ACHN (cell line): ENCODE measurements at regions not wholly inside any gene's neighbourhood (a gene's known extent, or its start where the extent isn't known, plus 50 kb on each side); places are given as distances from the start of the nearest gene placed in this dataset.

Experiments
- DNase-seq: peaks from one replicate; pipeline ENCODE4 v3.0.0-alpha.2; 2015
- in situ Hi-C: cut with HindIII; loops from 2 replicates; pipeline ENCODE4 v1.10.0; 2017; ENCODE audit warnings: low sequenced_read_pairs, low pct_ligation_motif_present, low pct_unique_long_range_greater_than_20kb

DNA sequence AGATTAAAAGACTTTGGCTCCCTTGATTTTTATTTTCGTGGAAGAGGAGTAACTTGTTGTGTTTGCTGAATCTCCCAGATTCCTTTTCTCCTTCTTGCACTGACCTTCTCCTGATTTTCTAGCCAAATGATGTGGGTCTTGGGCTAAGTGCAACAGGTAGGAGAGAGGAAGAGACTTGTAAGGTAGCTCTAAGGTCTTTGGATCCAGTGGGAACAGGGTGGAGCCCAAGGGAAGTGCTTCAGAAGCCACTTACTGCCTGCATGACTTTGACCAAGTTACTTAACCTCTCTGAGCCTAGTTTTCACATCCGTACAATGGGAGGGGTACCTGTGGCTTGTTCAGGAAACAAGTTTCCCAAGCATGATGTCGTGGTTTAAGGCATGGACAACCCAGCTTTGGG, 111.3 kb upstream of the IRX3 start:
- in situ Hi-C loops = no loop called here
- DNase-seq = no peak

DNA sequence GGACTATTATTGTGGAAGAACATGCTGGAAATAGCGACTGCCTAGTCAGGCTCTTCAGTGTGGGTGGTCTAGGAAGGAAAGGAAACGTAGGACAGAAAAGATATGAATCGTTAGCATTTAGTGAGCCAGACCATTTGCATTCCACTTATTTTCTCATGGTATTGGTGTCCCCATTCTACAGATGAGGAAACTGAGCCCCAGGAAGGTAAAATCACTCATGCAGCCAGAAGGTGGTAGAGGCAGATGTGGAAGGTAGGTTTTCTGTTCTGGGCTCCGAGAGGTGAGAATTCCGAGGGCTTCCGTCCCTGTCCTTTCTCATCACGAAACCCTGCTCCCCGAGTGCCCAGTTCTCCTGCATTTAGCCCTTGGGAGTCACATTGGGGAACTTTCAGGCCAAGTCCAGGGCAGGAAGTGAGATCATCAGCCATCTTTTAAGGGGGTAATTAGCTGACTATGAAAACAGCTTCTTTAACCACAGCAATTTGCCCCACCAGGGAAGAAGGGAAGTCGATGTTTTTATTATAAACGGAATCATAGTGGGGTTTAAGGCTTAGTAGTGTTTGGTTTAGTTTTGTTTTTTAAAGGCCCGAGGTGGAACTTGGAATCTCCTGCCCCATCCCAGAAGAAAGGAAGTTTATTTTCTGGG, 110.7 kb upstream of the IRX3 start:
- in situ Hi-C loops = no loop called here

DNA sequence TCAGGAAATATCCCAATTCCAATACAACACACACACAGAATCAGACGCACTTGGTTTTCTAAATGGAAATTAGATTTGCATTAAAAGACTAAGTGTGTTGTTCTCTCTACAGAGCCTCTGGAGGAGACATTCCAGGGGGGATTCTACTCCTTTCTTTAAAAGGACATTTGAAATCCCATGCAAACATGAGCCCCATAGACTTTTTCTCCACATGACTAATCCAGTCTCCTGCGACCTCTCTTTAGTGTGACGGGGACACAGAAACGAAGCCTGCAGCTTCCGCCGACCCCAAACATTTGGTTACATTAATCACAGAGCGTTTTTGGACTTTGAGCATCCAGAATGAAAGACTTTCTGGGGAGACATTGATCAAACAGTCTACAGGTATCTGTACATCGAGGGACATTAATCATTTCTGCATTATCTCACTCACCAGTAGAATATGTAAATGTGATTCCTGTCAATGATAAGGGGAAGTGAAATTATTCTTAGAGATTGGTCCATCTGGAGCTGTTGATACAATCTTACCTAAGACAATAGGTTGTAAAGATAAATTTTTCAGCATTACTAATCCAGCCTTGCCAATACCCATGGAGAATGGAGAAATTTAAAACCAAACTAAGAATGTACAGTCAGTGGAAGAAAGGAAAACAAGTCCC, 103.4 kb upstream of the IRX3 start:
- no peak for DNase-seq
- in situ Hi-C loops = no loop called here

More for the DNA sequence above, 110.7 kb upstream of the IRX3 start:
- DNase-seq = no peak

DNA sequence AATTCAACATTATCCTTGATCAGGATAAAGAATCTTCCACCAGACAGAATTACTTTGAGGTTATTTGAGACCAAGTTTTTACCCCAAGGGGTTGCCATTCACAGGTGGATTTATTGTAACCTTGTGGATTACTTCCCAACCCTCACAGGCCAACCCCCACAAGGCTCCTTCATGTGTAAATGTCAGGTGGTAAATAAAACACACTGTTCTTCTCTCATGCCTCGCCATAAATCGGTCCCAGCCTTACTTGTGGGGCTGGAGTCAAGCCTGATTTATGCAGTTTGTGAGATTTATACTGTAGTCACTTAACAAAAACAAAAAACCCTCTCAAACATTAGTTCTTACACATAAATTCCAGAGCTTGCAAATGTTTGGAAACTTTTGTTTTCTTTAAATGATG, 98.6 kb upstream of the IRX3 start:
- in situ Hi-C loops = no loop called here
- DNase-seq = no peak

DNA sequence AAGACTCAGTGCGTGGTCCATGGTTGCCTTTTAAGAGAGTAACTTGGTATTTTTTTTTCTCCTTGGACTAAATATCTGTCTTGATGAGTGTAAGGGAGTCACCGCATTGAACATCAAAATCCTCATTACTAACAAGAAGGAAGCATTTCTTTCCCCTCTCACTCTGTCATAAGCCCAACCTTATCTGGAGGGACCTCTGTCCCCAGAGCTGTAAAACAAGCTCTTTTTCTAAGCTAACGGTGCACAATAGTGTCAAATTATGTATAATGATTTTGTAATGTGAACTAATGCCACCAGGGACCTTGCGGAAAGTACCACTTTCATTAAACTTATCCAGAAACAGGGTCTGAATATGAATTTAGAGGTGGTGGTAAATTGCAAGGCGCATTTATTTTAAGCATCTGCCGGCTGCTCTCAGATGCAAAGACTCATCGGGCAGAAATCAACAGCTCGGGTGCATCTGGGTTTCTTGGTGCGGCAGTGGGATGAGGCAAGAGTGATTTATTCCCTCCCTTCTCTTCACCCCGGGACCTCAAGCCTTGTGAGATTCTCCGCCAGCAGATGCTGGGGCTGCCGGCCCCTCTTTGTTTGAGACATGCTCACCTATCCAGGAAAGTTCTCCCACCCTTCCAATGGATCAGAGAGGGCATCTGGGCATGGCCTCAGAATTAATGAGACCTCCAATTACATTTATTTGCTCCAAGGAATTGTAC, 95.2 kb upstream of the IRX3 start:
- no peak for DNase-seq
- in situ Hi-C loops = no loop called here

DNA sequence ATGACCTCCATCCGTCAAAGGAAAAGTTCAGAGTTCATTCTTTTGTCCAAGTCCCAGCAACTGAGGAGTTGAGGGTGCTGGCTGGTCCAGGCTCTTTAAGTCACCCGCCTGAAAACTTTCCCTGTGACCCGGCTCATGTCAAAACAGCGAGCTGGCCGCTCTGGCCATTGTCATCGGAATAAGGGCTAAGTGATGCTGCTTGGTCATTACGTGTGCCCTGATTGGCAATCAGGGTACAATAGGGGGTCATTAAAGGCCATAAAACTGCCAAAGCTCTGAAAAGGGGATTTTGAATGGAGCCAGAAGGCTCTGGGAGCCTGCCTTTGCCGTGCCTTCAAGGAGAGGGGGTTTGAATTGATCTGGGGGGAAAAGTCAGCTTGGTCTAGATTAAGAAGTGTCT, 88.5 kb upstream of the IRX3 start:
- no peak for DNase-seq
- in situ Hi-C loops = no loop called here

DNA sequence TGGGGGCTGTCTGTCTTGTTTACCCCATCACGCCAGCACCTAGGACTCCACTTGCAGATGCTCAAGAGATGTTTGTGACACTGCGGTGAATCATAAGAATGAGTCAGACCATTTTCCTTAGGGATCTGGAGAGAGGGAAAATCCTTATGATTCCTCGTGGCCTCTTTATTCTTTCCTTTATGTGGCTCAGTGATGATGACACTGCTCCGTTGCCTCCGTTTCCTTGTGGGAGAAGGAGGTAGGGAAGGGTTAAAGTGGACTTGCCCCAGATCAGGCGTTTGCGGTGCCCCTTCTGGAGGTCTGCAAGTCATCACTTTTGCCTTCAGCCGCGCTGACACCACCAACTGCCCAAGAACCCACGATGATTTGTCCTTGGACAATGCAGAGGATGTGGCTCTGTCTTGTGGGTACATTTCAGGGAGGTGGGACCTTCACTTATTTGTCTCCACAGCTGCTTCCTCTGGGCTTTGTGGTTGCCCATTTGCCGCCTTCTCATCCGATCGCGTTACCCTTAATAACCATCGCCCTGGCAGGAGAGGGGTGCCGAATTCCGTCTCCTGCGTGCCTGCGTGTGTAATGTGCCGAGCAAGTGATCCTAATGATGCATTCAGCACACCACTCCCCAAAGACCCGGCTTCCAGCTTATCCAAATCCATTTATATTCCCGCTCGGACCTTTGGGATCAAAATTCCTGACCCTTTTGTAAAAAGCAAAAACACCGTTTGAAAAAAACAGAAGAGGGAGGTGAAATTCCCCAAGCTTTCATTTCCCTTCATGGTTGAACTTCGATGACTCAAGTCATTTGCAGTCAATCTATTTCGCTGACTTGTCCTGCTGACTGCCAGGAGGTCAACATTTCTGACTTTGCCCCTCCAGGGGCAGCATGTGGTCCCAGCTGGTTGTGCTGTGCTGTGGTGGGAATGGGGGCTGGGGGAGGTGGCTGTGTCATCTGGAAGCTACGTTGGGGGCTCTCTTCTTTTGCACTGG, 87.2 kb upstream of the IRX3 start:
- in situ Hi-C loops = no loop called here
- peak; percentile 62 for DNase-seq

DNA sequence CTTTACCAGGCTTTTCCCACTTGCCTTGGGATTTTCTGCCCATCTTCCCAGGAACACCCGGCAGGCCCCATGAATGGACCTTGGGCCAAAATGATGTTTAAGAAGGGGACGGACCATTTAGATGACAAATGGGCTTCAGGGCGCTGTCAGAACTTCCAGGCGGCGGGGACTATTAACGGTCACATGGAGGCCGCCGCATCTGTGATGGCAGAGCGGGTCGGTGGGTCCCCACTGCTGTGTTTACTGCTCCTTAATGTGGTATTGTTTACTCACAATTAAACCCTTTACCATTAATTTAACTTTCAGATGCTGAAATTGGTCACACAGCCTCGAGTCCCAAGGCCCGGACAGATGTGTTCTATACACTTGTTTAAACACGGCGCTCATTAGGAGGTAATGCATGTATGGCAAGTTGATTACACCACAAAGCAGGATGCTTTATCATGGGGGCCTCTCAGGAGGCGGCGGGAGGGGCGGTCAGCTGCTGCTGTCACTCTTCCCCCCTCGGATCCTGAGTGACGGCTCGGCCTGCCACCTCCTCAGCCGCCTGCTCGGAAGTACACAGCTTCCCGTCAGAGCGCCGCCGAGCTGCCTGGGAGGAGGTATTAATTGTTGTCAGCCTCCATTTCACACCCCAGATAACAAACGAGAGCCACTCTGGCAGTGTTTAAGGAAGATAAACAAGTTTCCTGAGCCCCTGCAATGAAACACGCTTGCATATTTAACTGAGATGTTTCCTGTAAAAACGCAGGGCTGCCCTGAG, 83.9 kb upstream of the IRX3 start:
- in situ Hi-C loops = no loop called here
- DNase-seq = no peak

DNA sequence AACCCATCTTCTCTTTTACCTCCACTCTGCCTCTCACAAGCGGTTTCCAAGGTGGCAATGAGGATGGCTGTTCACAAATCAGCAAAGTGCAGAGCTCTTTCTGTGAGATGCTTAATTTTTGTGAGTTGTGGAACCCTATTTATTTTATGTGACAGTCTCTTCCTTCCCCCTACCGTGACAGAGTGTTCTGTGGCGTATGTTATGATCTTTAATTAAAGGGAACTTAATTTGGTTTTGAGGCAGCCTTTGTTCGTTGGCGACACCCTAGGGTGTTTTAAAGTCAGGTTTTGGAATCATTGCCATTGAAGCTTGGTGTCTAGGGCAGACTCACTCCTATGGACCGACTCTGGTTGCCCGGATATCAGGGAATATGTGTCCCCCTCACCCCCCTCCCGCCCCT, 83.3 kb upstream of the IRX3 start:
- in situ Hi-C loops = no loop called here
- DNase-seq = no peak

DNA sequence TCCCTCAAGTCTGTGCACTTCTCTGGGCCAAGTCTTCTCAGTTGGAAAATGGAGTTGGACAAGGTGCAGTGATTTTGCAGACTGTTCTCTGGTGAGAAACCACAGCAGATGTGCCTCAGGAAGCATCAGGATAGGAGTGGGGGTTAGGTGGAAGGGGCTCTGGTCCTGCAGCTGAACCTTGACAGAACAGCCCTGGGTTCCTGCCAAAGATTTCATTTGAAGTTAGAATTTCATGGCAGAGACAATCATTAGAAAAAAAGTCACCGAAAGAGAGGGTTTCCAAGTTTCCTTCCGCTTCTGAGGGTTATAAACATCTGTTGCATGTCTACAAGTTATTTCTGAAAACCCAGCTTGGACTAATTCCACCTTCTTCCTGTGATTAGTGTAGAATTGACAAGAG, 80.4 kb upstream of the IRX3 start:
- DNase-seq = no peak
- in situ Hi-C loops = no loop called here

DNA sequence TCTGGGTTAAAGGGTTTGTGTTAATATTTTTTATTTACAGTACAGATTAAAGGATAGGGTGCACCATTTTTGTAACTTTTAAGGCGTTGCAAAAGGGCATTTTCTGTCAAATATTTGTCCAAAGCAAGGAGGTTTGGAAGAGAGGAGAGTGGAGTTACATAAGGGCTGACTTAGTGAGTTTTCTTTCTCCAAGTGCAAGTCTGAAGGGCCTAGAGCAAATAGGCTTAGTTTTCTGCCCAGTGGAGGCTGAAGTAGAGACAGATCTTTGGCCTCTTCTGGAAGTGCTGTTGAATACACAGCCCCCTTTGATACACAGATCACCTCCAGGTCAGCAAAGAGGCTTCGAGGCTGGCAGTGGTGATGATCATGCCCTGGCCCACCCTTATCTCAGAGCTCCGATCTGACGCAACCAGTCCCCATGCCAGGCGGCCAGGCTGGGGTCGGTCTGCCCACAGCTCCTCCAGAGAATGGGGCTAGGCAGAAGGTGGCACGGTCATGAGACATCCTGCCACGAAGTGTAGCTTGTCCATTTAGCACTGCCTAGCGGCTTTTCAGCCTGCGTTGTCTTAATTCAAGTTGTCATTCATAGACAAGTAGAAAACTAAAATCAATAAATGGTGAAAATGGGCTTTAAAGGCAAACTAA, 79.5 kb upstream of the IRX3 start:
- DNase-seq = no peak
- in situ Hi-C loops = no loop called here

DNA sequence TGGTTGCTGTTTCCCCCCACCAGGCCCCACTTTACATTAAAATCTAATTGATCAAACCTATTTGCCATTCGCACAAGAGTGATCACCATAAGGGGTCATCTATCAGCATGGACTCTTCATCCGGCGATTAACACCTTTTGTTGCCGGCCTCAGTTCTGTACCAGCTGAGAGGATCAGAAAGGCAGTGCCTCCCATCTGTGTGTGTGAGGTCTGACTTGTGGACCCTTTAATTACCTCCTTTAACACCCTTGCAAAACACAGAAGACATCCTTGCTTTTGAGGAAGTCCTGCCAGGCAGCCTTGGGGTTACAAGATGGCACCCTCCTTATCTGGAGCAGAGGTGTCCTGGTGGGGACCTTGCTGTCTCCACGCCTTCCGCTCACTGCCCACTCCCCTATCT, 77.2 kb upstream of the IRX3 start:
- DNase-seq = no peak
- in situ Hi-C loops = no loop called here

DNA sequence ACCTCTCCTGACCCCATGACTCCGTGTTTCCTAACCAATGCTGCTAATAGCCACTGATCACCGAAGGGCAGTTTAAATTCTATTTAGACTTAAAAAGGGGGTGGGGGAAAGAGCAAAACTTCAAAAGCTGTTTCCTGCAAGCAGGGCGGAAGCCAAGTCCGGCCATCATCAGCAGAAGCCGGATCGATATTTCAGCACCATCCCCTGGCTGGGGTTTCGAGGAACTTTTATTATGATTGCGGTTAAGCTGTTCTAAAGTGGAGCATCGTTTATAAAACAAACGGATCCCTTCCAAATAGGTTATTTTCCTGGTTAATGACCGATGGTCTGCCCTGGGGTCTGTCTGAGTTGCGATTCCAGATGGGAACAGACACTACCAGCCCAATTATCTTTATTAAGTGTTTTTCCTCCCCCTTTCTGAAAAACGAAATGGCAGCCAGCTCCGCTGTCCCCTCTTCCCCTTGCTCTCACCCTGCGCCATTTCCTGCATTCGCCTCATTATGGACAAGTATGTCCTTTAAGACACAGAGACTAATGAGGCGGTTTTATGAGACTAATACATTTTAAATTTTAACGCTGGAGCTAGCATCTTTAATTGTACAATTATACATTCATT, 76.1 kb upstream of the IRX3 start:
- in situ Hi-C loops = no loop called here
- DNase-seq = no peak

DNA sequence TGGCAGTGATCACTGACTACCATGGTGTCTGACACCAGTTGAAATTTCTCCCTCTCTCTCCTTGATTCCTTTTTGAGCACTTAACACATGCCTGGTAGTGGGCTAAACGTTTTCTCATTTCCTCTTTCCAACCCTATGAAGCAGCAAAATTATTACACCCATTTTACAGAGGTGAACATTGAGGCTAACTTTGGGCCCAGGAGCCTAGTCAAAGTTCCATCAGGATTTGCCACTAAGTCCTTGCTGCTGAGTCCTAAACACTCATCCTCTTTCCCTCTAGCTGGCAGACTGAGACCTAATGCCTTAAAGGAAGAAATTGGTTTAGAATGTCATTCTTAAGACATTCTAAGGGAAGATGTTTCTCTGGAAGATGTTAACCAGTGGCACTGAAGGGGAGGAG, 74.7 kb upstream of the IRX3 start:
- DNase-seq = no peak
- in situ Hi-C loops = no loop called here

DNA sequence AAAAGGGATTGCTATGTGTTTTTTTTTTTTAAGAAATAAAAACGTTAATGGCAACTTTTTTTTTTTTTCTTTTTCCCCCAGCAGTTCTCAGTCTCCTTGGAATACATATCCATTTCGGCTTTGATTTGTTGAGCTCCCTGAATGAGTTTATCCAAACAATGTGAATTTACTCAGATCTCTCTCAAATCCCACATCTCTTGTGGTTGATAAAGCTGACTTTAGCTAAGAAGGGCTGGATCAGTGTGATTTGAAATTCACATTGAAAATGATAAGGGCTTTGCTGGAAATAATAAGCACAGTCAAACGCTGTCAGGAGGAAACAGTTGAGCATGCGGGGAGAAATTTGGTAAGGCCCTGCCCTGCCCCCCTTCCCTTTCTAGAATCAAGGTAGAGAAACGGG, 74.1 kb upstream of the IRX3 start:
- in situ Hi-C loops = no loop called here

DNA sequence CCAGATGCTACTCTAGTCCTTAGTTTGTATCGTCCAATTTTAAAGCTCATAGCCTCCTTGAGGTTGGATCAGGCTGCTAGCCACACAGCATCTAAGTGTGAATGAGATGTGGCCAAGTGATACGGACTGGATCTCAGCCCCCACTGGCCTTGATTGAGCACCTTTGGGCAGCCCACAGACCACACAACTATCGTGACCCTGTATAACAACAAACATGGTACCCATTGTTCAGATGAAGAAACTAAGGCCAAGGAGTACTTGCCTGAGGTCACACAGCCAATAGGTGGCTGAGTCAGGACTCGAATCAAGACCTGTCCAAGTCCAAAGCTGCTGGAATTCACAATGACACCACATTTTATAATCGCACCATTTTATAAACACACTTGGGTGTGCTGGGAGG, 73.0 kb upstream of the IRX3 start:
- in situ Hi-C loops = no loop called here

More for the DNA sequence above, 74.1 kb upstream of the IRX3 start:
- no peak for DNase-seq

DNA sequence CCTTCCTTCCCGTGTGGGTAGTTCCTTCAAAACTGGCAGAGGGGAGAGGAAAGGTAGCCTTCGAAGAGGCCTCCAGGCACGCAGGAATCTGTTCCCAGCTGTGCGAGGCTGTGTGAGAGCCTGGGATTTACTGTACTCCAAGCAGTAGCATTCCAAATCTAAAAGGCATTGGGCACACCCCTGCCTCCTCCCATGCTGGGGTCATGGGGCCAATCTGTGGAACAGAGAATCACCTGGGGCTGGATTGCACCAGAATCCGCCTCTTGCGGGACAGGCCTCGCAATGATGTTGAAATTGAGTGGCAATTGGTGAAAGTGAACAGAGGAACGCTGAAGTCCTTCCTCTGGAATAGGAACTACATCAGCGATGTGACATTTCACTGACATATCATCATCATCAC, 72.5 kb upstream of the IRX3 start:
- in situ Hi-C loops = no loop called here
- DNase-seq = no peak

More for the DNA sequence above, 73.0 kb upstream of the IRX3 start:
- no peak for DNase-seq
